ENCODE measurements at regions not wholly inside any gene's neighbourhood (a gene's known extent, or its start where the extent isn't known, plus 50 kb on each side); places are given as distances from the start of the nearest gene placed in this dataset.

- no peak for TF ChIP-seq CTCF (conservative IDR thresholded peaks at IDR 0.05; ENCODE audit: low read length)
- TF ChIP-seq EZH2phosphoT487 (IDR thresholded peaks at IDR 0.05; ENCODE audit: borderline replicate concordance, low read depth, low read length) = no peak
These were observed 244.1 kb upstream of the API5 start for GRCh38 chr11:43067681-43068080.

All from OCI-LY7 (cell line).